ENCODE measurements at regions not wholly inside any gene's neighbourhood (a gene's known extent, or its start where the extent isn't known, plus 50 kb on each side); places are given as distances from the start of the nearest gene placed in this dataset.

- Mint-ChIP-seq H3K27ac (no peak overlapping the region), H3K4me3 (no peak overlapping the region), H3K4me1 (no peaks in the 10 kb centered on the region), H3K27me3 (no peaks in the 10 kb centered on the region), H3K9me3 (peaks cover 11 to 18% of the 10 kb centered on the region in 2 donors), H3K36me3 (peaks cover 0 to 4% of the 10 kb centered on the region in 2 donors)
- no peak for ATAC-seq (replicated peaks)
- no peak for DNase-seq
These were observed 209.9 kb downstream of the COL4A1 start for GRCh38 chr13:110097013-110097412.

GRCh38 chr13:110092831-110093247 is 214.1 kb downstream of the COL4A1 start:
- no peaks in the 10 kb centered on the region for H3K36me3 Mint-ChIP-seq
- no peak overlapping the region for H3K4me3 Mint-ChIP-seq
- peaks cover 0 to 1% of the 10 kb centered on the region in 2 donors for H3K9me3 Mint-ChIP-seq
- no peak for ATAC-seq (replicated peaks)
- H3K4me1 Mint-ChIP-seq, result no peaks in the 10 kb centered on the region
- no peaks in the 10 kb centered on the region for H3K27me3 Mint-ChIP-seq
- H3K27ac Mint-ChIP-seq, result no peak overlapping the region
- no peak for DNase-seq

- Mint-ChIP-seq H3K4me1 (no peaks in the 10 kb centered on the region), H3K27me3 (no peaks in the 10 kb centered on the region), H3K27ac (no peak overlapping the region), H3K4me3 (no peak overlapping the region), H3K9me3 (peaks cover 6 to 8% of the 10 kb centered on the region in 2 donors), H3K36me3 (no peaks in the 10 kb centered on the region)
- no peak for ATAC-seq (replicated peaks)
- DNase-seq, result no peak
These were observed 217.1 kb downstream of the COL4A1 start for GRCh38 chr13:110089815-110090214.

GRCh38 chr13:110089100-110089499 is 217.9 kb downstream of the COL4A1 start:
- peaks cover 8 to 10% of the 10 kb centered on the region in 2 donors for H3K9me3 Mint-ChIP-seq
- DNase-seq (no peak), ATAC-seq (replicated peaks) (no peak)
- no peaks in the 10 kb centered on the region for H3K27me3 Mint-ChIP-seq
- H3K27ac Mint-ChIP-seq, result no peak overlapping the region
- H3K4me3 Mint-ChIP-seq, result no peak overlapping the region
- no peaks in the 10 kb centered on the region for H3K4me1 Mint-ChIP-seq
- H3K36me3 Mint-ChIP-seq, result no peaks in the 10 kb centered on the region

- H3K4me1 Mint-ChIP-seq, result no peaks in the 10 kb centered on the region
These were observed 233.0 kb downstream of the COL4A1 start for GRCh38 chr13:110073982-110074381.

GRCh38 chr13:110070511-110071120 is 236.3 kb downstream of the COL4A1 start:
- Mint-ChIP-seq H3K27ac (no peak overlapping the region), H3K4me1 (no peaks in the 10 kb centered on the region), H3K9me3 (no peaks in the 10 kb centered on the region), H3K27me3 (peaks cover 0 to 6% of the 10 kb centered on the region in 2 donors), H3K36me3 (no peaks in the 10 kb centered on the region), H3K4me3 (no peak overlapping the region)
- no peak for DNase-seq
- ATAC-seq (replicated peaks), result no peak

More at GRCh38 chr13:110073982-110074381, 233.0 kb downstream of the COL4A1 start:
- Mint-ChIP-seq H3K36me3 (no peaks in the 10 kb centered on the region), H3K4me3 (no peak overlapping the region), H3K9me3 (peaks cover 0 to 2% of the 10 kb centered on the region in 2 donors), H3K27me3 (peaks cover 4 to 17% of the 10 kb centered on the region in 2 donors), H3K27ac (no peak overlapping the region)
- ATAC-seq (replicated peaks) (no peak), DNase-seq (no peak)

- H3K4me1 Mint-ChIP-seq, result no peaks in the 10 kb centered on the region
- no peaks in the 10 kb centered on the region for H3K36me3 Mint-ChIP-seq
- H3K4me3 Mint-ChIP-seq, result no peak overlapping the region
- ATAC-seq (replicated peaks), result no peak
- no peak overlapping the region for H3K27ac Mint-ChIP-seq
- H3K27me3 Mint-ChIP-seq, result peaks cover 0 to 6% of the 10 kb centered on the region in 2 donors
- H3K9me3 Mint-ChIP-seq, result no peaks in the 10 kb centered on the region
- DNase-seq, result no peak
These were observed 236.9 kb downstream of the COL4A1 start for GRCh38 chr13:110070046-110070445.

- Mint-ChIP-seq H3K9me3 (no peaks in the 10 kb centered on the region), H3K36me3 (no peaks in the 10 kb centered on the region), H3K4me3 (no peak overlapping the region)
These were observed 238.8 kb downstream of the COL4A1 start for GRCh38 chr13:110068176-110068473.

GRCh38 chr13:110067355-110068175 is 239.4 kb downstream of the COL4A1 start:
- H3K4me3 Mint-ChIP-seq, result no peak overlapping the region
- H3K27ac Mint-ChIP-seq, result no peak overlapping the region
- ATAC-seq (replicated peaks) (no peak), DNase-seq (no peak)
- H3K4me1 Mint-ChIP-seq, result no peaks in the 10 kb centered on the region
- H3K36me3 Mint-ChIP-seq, result no peaks in the 10 kb centered on the region
- no peaks in the 10 kb centered on the region for H3K9me3 Mint-ChIP-seq
- H3K27me3 Mint-ChIP-seq, result peaks cover 0 to 6% of the 10 kb centered on the region in 2 donors

More at GRCh38 chr13:110068176-110068473, 238.8 kb downstream of the COL4A1 start:
- no peak for ATAC-seq (replicated peaks)
- Mint-ChIP-seq H3K27ac (no peak overlapping the region), H3K27me3 (peaks cover 0 to 6% of the 10 kb centered on the region in 2 donors), H3K4me1 (no peaks in the 10 kb centered on the region)
- no peak for DNase-seq

GRCh38 chr13:110065780-110066179 is 241.2 kb downstream of the COL4A1 start:
- Mint-ChIP-seq H3K4me1 (no peaks in the 10 kb centered on the region), H3K27me3 (peaks cover 0 to 6% of the 10 kb centered on the region in 2 donors), H3K4me3 (no peak overlapping the region), H3K9me3 (no peaks in the 10 kb centered on the region), H3K27ac (no peak overlapping the region), H3K36me3 (no peaks in the 10 kb centered on the region)
- ATAC-seq (replicated peaks), result no peak
- no peak for DNase-seq

- Mint-ChIP-seq H3K27me3 (peaks cover 0 to under 1% of the 10 kb centered on the region in 2 donors), H3K27ac (no peak overlapping the region), H3K4me1 (no peaks in the 10 kb centered on the region), H3K4me3 (no peak overlapping the region), H3K36me3 (no peaks in the 10 kb centered on the region), H3K9me3 (no peaks in the 10 kb centered on the region)
- ATAC-seq (replicated peaks) (no peak), DNase-seq (no peak)
These were observed 243.2 kb downstream of the COL4A1 start for GRCh38 chr13:110063490-110064421.

- Mint-ChIP-seq H3K4me3 (no peak overlapping the region), H3K4me1 (no peaks in the 10 kb centered on the region), H3K9me3 (no peaks in the 10 kb centered on the region), H3K27ac (no peak overlapping the region), H3K27me3 (no peaks in the 10 kb centered on the region), H3K36me3 (no peaks in the 10 kb centered on the region)
- ATAC-seq (replicated peaks) (no peak), DNase-seq (no peak)
These were observed 244.0 kb downstream of the COL4A1 start for GRCh38 chr13:110062777-110063442.

GRCh38 chr13:110062077-110062776 is 244.7 kb downstream of the COL4A1 start:
- ATAC-seq (replicated peaks) (no peak), DNase-seq (no peak)
- no peaks in the 10 kb centered on the region for H3K4me1 Mint-ChIP-seq
- H3K27ac Mint-ChIP-seq, result no peak overlapping the region
- H3K4me3 Mint-ChIP-seq, result no peak overlapping the region
- H3K36me3 Mint-ChIP-seq, result no peaks in the 10 kb centered on the region
- no peaks in the 10 kb centered on the region for H3K9me3 Mint-ChIP-seq
- H3K27me3 Mint-ChIP-seq, result no peaks in the 10 kb centered on the region
